Non-pigmented ciliary epithelial cell (primary cell): ENCODE measurements at regions not wholly inside any gene's neighbourhood (a gene's known extent, or its start where the extent isn't known, plus 50 kb on each side); places are given as distances from the start of the nearest gene placed in this dataset.

Source experiments
- DNase-seq: peaks from one replicate; pipeline ENCODE4 v3.0.0-alpha.2; 2010; ENCODE audit warnings: low read depth

DNA sequence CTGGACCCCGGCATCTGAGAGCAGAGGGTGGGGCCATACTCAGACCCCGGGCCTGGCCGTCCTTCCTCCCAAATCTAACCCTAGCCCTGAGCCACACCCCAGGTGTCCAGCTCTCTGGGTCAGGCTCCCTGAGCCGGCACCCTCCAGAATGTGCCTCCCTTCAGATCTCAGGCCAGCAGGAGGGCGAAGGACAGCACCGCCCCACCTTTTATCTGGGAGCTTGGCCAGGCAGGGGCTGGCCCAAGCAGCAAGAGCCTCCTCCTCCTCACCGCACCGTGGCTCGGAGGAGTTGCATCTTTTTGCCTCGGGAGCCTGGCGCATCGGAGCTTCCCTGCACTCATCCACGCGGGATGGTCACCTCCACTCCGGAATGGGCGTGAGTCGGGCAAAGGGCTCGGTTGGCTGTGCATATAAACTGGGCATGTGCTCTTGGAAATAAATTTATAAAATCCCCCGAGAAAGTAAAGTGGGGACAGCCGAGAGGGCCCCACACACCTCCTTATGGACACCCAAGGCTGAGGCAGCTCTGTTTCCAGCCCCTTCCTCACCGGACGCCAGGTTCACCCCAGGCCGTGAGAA is 69.1 kb upstream of the CTDP1 start:
- DNase-seq, result no peak

DNA sequence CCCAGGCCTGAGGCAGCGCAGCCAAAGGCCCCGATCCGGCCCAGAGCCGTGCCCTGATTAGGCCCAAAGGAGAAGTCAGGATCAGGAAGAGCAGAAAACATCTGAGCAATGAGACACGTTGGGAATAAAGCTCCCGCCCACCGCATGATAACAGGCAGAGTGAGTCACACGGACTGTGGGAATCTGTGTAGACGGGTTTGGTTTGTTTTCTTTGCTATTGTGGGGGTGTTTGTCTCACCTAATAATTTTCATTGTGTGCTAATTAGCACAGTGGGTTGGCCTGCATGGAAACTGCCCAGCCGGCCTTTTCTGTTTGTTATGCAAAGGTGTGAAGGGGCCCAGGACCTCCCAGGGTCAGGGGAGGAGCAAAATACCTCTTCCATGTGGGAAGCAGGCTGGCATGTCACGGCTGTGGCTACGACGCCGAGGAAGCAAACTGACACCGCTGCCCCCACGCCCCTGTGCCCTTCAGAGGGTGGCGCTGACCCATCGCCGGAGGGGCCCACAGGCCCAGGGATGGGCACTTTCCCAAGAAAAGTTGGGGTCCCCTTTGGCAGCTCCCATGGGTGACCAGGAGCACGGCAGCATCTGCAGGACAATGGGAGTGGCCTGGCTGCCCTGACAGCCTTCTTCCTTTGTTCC is 68.4 kb upstream of the CTDP1 start:
- DNase-seq, result peak; percentile 68

GRCh38 chr18:79612291-79613108 is 67.1 kb upstream of the CTDP1 start:
- no peak for DNase-seq

DNA sequence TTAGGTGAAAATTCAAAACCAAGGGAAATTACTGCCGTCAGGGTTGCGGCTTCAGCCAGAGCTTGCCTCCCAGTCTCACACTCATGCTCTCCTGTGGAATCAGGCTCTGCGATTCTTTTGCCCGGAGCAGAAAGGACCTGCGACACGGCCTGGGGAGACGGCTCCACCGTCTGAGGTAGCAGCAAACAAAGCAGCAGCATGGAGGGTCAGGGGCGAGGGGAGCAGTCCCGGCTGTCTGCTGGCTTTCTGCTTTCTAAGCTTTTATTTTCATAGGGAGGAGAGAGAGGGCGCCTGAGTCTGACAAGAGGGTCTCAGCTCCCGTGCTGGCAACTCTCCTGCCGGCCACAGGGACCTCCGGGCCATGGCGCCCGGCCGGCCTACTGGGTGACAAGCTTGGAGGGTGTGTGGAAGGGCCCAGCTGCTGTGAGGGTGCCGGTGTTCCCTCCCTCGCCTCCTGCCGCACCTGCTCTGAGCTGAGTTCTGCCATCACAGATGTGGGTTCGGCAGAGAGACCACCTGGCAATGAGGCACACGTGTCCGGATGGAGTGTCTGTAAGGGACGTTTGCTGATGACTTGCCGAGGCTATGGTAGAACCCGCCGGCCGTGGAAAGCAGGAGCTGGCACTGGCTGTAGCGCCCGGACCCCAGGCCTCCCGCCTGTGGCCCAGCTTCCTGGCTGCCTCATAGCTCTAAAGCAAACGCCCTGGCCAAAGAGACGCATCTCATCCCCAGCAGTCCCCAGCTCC is 66.2 kb upstream of the CTDP1 start:
- DNase-seq, result no peak

- no peak for DNase-seq
Measured at GRCh38 chr18:79614211-79614955, 65.2 kb upstream of the CTDP1 start.

- no peak for DNase-seq
Measured at GRCh38 chr18:79615091-79615490, 64.5 kb upstream of the CTDP1 start.

- no peak for DNase-seq
Measured at GRCh38 chr18:79615586-79615985, 64.0 kb upstream of the CTDP1 start.

- no peak for DNase-seq
Measured at GRCh38 chr18:79616651-79617510, 62.7 kb upstream of the CTDP1 start.

DNA sequence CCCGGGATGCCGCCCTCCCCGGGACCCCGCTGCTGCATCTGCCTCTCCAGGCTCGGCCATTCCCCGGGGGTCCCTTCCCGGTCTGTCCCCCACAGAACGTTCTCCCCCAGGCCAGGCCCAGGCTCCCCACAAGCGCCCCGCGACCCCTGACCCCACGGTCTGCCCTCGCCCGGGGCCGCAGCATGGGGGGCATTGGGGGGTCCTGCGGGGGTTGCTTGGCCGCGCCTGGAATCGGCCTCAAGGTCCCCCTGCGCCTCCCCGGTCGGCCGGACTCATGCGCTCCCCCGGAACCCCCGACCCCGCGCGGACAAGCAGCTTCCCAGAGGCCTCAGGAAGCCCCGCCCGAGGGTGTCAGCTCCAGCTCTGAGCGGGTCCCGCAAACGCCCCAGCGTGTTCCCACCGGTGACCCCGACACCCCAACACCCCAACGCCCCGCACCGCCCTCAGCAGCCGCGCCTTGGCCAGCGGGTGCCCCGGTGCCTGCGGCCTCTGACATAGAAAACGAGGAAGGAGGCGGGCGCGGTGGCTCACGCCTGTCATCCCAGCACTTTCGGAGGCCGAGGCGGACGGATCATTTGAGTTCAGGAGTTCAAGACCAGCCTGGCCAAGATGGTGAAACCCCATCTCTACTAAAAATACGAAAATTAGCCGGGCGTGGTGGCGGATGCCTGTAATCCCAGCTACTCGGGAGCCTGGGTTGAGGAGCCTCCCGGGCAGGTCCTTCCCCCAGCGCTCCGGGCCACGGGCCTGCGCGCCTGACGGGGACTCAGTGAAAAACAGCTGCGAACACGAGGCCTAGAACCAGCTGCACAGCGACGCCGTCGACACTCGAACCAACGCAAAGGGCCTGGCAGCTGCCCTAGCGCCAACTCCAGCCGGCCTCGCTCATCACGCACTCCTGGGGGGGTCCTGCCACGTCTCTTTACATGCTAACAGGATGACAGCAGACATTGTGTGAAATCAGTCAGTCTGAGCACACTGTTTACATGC is 61.8 kb upstream of the CTDP1 start:
- DNase-seq, result no peak

- no peak for DNase-seq
Measured at GRCh38 chr18:79620576-79621165, 58.9 kb upstream of the CTDP1 start.

- no peak for DNase-seq
Measured at GRCh38 chr18:79621501-79621900, 58.1 kb upstream of the CTDP1 start.

GRCh38 chr18:79622004-79622403 is 57.6 kb upstream of the CTDP1 start:
- no peak for DNase-seq

DNA sequence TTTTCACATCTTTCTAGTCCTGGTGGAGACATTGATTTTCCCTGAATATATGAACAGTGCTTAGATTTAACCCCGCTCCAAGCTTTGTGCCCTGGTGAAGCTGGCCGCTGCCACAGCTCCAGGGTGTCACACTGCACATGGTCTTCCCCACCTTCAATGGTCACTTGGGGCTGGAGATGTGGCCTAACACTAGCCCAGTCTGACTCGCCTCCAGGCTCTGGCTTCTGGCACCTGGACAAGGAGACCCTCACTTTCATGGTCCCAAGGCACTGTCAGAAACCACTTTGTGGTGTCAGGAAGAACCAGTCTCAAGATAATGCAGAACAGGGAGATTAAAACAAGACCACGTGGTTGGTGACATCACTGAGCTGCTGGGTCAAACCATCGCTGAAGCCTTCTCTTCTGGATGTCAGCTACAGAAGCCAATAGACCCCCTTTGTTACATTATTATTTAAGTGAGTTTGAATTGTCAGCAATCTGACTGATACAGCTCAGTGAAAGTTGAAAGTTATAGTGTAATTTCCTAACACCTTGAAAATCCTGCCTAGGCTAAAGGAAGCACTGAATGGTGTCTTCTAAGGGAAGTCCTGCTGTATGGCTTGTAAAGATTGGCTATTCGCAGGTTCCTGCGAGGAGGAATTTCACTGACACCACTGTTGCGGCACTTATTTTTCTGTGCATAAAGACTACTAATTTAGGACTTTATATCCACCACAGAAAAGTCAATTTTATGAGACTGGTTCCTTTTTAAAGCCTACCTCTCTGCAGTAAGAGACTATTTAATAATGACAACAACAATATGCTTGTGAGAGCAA is 55.0 kb upstream of the CTDP1 start:
- no peak for DNase-seq

DNA sequence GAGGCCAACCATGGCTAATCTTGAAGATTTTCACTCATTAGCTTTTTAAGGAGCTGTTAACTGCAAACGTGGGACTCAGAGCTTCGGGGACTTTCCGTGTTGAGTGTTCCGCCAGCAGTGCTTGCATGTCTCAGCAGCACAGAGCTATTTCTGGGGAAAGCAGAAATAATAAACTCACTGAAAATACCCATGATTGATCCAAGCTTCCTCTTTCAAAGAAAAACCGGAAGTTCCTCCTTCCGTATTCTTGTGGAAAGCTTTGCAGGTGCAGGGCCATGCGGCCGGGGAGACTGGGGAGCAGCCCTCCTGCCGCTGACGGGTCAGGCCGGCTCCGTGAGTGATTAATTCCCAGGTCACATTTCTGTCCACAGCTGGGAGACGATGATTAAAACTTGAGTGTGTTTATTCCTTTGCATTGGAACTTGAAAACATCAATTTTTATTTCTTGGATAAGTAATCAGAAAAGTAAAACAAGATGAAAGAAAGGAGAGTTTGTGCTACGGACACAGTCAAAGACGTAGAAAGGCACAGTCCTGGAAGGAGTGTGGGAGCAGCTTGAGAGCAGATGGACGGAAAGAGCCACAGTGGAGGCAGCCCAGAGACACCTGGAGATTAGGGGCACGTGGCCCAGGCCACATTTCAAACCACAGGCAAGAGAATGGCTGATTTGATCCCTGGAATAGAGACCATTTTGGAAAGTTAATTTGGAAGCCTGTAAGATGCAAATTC is 54.2 kb upstream of the CTDP1 start:
- DNase-seq, result no peak

GRCh38 chr18:79625924-79626561 is 53.6 kb upstream of the CTDP1 start:
- DNase-seq, result no peak

DNA sequence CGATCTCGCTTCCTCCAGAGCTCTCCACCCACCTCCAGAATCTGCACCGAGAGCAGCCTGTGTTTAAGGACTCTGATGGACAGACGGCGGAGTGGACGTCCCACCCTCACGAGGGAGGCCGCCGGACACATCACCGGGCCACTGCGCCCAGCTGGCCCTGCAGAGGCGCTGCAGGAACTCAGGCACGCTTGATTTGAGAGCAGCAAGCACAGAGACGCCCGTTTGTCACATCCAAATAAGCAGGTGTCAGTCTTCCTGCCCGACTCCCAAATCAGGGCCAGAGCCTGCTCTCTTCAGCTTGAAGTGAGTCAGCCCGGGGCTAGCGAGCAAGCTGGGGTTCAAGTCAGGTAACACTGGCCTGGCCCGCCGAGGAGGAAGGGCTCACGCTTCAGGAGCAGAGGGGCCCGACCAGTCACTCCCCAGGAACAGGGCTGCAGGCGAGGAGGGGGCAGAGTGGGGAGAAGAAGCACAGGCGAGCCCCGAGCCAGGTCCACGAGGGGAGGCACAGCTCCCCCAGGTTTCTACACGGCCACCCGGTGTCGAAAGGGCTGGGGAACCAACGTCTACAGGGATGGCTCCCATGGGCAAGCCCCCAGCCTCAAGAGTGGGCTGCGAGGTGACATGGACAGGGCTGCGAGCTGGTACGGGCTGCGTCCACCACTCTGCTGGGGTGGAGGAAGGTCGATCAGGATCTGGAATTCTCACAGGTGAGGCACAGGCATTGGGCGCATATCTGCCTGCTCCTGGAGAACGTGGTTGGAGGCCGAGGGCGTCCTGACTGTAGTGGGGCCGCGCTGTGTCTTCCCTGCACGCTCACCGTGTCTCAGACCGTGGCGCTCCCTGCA is 52.5 kb upstream of the CTDP1 start:
- DNase-seq, result no peak
